Hematopoietic multipotent progenitor cell (in vitro differentiated cells): ENCODE measurements at regions not wholly inside any gene's neighbourhood (a gene's known extent, or its start where the extent isn't known, plus 50 kb on each side); places are given as distances from the start of the nearest gene placed in this dataset.

Experiments
- DNase-seq, 3 donors: peaks; one replicate each; pipeline ENCODE4 v3.0.0-alpha.2; 2011 to 2015; ENCODE audit warnings: low read depth in 2 of 3, low spot score in 2 of 3

GRCh38 chr7:25358926-25359325 lies 130.6 kb upstream of the NPVF start:
- DNase-seq = no peak

GRCh38 chr7:25359471-25360059 lies 131.3 kb upstream of the NPVF start:
- no peak for DNase-seq

- DNase-seq = no peak
These were observed 132.2 kb upstream of the NPVF start for GRCh38 chr7:25360451-25360850.

GRCh38 chr7:25361387-25361786 lies 133.1 kb upstream of the NPVF start:
- no peak for DNase-seq

- no peak for DNase-seq
These were observed 133.6 kb upstream of the NPVF start for GRCh38 chr7:25361863-25362262.

DNA sequence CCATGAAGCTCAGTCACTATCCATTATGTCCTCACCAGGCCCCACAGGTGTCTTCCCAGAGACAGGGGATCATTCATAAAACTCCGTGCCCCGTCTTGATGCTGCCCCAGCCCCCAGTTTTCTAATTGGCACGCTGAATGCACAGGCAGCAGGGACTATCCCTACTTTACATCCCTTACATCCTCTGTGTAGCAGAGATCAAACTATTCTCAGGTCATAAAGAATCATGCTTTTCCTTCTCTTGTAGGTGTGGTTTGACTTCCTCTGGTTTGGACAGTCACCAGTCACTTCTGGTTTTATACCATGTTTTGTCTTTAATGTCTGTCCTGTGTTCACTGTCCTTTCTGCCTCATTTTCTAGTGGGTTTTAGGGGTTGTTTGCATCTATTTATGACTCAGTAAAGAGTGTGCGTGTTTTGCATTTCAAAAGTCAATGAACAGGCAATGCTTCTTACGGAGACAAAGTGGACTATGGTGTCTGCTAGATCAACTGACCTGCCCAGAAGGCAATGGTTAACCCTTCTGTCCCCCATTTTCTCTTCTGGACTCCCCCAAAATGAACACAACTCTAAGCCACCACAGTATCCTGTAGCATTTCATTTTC lies 140.4 kb upstream of the NPVF start:
- no peak for DNase-seq

- no peak for DNase-seq
These were observed 141.5 kb upstream of the NPVF start for GRCh38 chr7:25369786-25370185.

DNA sequence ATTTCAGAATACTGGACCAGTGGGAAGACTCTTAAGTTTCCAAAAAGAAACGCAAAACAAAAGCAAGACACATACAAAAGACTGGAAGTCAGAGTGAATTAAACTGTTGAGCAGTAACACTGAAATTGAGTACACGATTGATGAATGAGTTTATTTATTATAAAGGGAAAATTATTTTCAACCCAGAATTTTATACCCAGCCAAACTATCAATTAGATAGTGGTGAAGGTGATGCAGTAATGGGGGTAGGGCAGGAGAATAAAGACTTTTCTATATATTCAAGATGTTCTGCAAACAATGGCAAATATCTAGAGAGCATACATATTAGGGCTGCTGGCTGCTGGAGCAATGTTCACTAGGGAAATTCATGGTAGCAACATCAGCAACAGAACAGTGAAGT lies 143.7 kb upstream of the NPVF start:
- no peak for DNase-seq

DNA sequence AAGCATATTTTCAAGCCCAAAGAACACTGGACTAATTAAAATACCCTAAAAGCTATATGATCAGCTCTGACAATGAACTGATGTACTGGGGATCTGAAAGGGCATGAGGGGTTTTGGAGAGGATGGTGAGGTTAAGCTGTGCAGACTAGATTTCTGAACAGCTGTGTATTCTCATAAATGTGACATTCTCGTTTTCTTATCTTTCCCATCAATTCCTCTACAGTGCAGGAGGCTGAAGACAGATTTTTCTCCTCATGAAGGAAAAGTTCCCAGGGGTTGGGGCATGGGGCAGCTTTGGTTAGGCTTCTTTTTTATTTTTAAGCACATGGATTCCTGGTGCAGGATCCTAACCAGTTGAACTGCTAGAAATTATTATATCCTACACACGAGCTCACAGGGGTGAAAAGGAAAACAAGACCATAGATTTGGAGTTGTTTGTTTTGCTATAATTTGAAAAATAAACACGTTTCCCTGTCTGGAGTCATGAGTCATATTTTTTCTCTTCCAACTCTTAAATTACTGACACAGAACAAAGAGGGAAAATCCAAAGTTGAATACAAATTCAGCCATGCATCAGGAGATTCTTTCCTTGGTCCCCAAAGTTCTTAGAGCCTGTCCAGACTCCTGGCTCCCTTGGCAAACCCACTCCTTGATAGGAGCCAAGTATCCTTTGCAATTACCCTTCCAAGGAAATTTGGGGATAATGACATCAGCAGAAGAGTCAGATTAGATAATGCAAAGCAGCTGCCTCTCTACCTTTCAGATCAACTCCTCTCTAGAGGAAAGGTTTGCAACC lies 147.7 kb upstream of the NPVF start:
- DNase-seq = no peak

DNA sequence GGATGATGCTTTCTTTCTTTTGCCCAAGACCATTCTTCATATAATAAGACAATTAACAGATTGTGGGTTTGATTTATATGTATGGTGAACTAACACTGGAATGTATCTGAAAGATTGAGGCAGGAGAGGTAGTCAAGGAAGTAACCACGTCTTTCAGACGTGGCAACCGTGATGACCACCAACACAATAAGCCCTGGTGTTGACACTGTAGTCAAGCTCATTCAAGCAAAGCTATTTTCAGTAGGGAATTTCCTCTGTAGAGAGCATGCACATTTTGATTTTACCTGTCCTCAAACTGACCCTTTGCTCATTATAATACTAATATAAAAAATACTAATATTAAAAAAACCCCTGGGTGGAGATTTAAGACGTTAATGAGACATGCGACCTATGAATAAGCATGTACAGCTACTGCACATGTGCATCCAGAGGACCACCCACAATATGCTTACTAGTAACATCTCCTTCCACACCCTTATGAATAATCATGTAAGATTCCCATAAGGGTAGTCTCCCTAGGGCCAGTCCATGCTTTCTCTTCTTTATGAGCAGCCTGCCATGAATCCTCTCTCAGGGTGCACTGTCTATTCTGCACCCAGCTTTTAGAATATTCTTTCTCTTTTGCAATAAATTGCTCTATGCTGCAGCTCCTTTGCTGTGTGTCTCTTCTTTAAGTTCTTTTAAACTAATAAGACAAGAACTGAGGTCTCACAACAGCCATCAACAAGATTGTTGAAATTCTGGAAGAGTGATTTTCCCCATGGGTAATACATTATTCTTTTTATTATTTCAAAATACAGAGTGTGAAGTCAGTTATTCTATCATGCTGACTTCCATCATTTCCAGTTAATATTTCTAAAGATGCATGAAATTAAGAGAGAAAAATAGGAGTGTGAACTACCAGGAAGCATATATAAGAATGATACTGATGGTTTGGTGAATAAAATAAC lies 151.3 kb upstream of the NPVF start:
- DNase-seq = no peak

DNA sequence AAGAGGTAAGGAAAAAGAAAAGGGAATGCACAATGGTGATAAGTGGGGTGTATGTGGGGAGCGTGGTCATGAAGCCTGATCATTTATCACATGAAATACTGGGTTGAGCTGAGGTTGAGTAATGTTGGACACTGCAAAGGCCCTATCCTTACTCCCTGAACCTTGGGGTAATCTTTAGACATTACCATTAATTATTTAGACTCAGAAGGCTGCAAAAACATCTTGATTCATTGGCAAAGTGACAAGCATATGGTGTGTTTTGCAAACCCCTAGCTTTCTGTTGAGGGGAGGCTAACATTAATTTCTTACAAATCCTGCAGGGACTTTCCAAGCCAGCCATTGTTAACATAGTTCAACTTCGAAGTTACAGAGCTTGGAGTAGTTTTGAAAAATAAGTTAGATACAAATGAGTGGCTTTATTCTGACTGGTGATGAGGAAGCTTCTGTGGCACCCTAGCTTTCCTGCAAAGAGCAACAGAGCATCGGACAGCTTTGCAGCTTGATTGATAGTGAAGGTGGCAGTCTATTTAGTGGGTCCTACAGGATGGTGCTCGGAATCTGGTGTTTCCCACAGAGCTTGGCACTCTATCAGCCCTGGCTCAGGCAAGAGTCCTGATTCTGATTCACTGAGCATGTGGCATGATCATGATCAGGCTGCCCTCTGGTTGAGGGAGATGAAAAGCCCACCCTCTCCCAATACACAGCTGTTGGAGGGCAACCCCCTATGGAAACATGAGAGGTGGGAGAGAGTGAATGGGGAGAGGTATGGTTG lies 153.7 kb upstream of the NPVF start:
- no peak for DNase-seq

DNA sequence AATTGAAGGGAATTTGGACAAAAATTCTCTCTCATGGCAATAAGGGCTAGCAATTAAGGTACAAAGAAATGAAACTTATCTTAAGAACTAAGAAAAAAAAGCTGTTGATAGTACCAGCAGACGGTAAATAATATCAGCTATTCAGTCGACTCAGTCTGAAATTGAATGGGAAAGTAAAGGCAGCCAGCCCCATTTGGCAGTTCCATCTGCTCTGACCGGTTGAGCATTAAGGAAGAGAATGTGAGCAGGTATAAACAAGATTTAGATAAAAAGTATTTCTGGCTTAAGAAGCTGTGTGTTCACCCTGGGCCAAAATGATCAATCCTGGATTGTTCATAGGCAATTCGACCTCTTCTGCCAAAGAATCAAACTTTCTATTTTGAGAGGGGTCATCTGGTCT lies 154.6 kb upstream of the NPVF start:
- DNase-seq = no peak

DNA sequence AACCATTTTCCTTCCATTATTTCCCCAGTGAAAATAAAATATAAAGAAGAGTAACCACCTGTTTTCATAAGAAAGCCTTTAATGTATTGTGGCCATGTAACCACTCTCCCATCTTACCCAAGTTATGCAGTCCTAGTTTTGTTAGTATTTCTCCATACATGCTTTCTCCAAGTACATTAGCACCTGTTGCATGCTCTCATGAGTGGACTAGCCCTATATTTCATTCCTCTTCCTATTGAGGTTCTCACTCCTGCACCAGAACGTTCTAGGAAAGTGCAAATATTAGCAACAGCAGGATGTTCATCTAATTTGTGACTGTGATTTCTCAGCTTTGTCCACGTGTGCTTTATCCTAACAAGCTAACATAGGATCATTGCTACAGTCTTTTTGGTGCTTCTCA lies 155.1 kb upstream of the NPVF start:
- DNase-seq = no peak

DNA sequence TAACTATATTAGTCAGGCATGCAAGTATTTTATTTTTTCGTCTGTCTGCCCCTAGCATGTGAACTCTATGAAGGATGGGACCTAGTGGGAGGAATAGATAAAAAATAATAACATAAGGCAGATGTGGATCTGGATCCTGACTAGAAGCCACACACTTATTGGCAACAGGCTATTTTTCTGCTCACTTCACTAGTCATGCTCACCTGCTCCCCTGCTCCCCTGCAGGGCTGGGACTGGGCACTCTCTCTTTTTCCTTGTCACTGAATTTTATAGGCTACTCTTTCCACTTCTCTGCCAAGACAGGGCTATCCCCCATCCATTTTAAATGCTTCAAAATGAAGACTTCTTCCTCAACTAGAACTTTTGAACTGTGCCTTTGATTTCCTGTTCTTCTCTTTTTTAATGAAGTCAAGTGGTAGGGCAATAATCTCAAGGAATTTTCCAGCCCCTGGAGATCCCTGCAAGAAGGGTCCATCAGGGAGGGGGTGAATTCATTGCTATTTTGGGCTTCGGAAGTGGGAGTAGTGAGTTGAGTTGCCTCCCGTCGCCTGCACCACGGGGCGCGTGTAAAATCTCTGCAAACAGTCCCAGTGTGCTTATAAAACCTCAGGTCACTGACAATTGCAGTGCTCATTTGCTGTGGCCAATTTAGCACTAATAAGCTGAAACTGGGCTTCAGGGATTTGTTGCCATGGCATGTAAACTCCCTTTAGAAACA lies 156.7 kb upstream of the NPVF start:
- no peak for DNase-seq

DNA sequence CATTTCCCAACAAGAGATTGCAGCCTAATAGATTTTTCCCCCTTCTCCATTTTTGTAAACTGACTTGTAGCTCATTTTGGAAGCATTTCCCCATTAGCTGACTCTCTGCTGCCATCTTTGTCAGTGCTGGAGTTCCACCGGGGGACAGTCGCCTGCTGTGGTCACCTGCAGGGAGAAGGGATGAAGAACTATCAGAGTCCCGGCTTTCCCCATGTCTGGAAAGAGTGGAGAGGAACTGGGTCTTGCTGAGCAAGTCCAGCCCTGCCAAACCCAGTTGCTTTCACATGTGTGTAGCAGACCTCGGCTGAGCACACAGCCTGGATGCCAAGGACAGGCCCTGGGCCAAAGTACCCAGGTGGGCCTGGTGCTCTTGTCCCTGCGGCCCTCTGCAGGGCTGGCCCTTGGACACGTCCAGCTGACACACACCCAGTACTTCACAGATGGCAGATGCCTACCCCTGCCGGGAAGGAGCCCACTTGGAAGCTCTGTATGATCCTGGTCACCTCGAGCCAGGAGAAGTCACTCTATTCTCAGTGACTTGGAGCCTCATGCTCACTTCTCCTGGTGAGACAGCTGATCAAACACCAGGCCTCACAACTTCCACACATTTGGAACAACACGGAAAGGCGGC lies 157.3 kb upstream of the NPVF start:
- no peak for DNase-seq

DNA sequence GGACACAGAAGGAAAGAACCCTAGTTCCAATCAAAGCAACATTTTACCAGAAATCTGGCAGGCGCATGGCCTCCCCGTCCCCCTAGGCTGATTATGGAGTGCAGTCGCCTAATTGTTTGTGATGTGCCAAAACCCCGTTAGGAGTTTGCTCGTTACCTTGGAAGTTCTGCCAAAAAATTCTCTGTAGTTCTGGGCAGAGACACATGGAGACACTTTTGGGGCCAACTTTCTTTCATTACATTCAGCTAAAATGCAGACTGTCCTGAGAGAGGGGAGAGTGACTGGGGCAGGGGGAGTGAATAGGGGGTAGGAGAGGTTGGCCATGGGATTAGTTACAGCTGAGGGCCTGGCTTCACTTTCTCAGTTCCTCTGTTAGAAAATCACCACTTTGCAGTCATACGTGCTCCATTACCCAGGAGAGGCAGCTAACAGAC lies 158.0 kb upstream of the NPVF start:
- no peak for DNase-seq

- no peak for DNase-seq
These were observed 160.4 kb upstream of the NPVF start for GRCh38 chr7:25388681-25389080.

GRCh38 chr7:25389489-25390106 lies 161.3 kb upstream of the NPVF start:
- peak in 2 of 3 donors; percentile 39 to 78 for DNase-seq
